Muscle layer of colon (tissue), 2 donors: ENCODE measurements at regions not wholly inside any gene's neighbourhood (a gene's known extent, or its start where the extent isn't known, plus 50 kb on each side); places are given as distances from the start of the nearest gene placed in this dataset.

Source experiments
- H3K27ac ChIP-seq: one replicate; pipeline ENCODE4 v1.7.0; 2013; ENCODE audit warnings: low read depth, mild to moderate bottlenecking, low read length, moderate library complexity
- H3K27me3 ChIP-seq, 2 donors: one replicate each; pipeline ENCODE4 v1.7.0; 2013; ENCODE audit warnings: low read length in 2 of 2, mild to moderate bottlenecking in 2 of 2; ENCODE audit not compliant: insufficient read depth in 2 of 2, control insufficient read depth in 1 of 2
- H3K36me3 ChIP-seq: one replicate; pipeline ENCODE4 v1.7.0; 2013; ENCODE audit warnings: mild to moderate bottlenecking, low read length; ENCODE audit not compliant: insufficient read depth
- H3K4me1 ChIP-seq: one replicate; pipeline ENCODE4 v1.7.0; 2013; ENCODE audit warnings: mild to moderate bottlenecking, low read length; ENCODE audit not compliant: insufficient read depth
- H3K4me3 ChIP-seq, 2 donors: one replicate each; pipeline ENCODE4 v1.7.0; 2013; ENCODE audit warnings: low read length in 2 of 2, low read depth in 1 of 2, mild to moderate bottlenecking in 1 of 2, moderate library complexity in 1 of 2
- H3K9ac ChIP-seq: one replicate; pipeline ENCODE4 v1.7.0; 2013; ENCODE audit warnings: low read length
- H3K9me3 ChIP-seq: one replicate; pipeline ENCODE4 v1.7.0; 2013; ENCODE audit warnings: mild to moderate bottlenecking, low read length
- donor health status: abdominal sarcoma.
- donor health status: Adenocarcinoma of cecum.

GRCh38 chr21:27290028-27290427 lies 323.1 kb upstream of the ADAMTS5 start:
- Histone ChIP-seq H3K27ac (no peak overlapping the region), H3K36me3 (no peaks in the 10 kb centered on the region), H3K9me3 (no peaks in the 10 kb centered on the region), H3K4me3 (no peak overlapping the region), H3K4me1 (no peaks in the 10 kb centered on the region), H3K27me3 (no peaks in the 10 kb centered on the region), H3K9ac (no peak overlapping the region)

- no peaks in the 10 kb centered on the region for H3K4me1 ChIP-seq
- H3K9ac ChIP-seq, result no peak overlapping the region
- no peaks in the 10 kb centered on the region for H3K27me3 ChIP-seq
- no peak overlapping the region for H3K4me3 ChIP-seq
- no peaks in the 10 kb centered on the region for H3K36me3 ChIP-seq
- H3K27ac ChIP-seq, result no peak overlapping the region
- H3K9me3 ChIP-seq, result no peaks in the 10 kb centered on the region
These were observed 319.9 kb upstream of the ADAMTS5 start for GRCh38 chr21:27286760-27287159.

- Histone ChIP-seq H3K4me3 (no peak overlapping the region), H3K9ac (no peak overlapping the region), H3K36me3 (no peaks in the 10 kb centered on the region), H3K9me3 (no peaks in the 10 kb centered on the region), H3K27me3 (no peaks in the 10 kb centered on the region), H3K4me1 (no peaks in the 10 kb centered on the region), H3K27ac (no peak overlapping the region)
These were observed 310.2 kb upstream of the ADAMTS5 start for GRCh38 chr21:27277110-27277509.

GRCh38 chr21:27275294-27275927 lies 308.5 kb upstream of the ADAMTS5 start:
- no peaks in the 10 kb centered on the region for H3K4me1 ChIP-seq
- H3K36me3 ChIP-seq, result no peaks in the 10 kb centered on the region
- no peak overlapping the region for H3K9ac ChIP-seq
- no peaks in the 10 kb centered on the region for H3K9me3 ChIP-seq
- no peak overlapping the region for H3K27ac ChIP-seq
- H3K4me3 ChIP-seq, result no peak overlapping the region
- H3K27me3 ChIP-seq, result no peaks in the 10 kb centered on the region

GRCh38 chr21:27269644-27270043 lies 302.8 kb upstream of the ADAMTS5 start:
- Histone ChIP-seq H3K4me1 (peaks cover 8% of the 10 kb centered on the region), H3K4me3 (no peak overlapping the region), H3K9ac (no peak overlapping the region), H3K27me3 (no peaks in the 10 kb centered on the region), H3K27ac (no peak overlapping the region), H3K36me3 (no peaks in the 10 kb centered on the region), H3K9me3 (no peaks in the 10 kb centered on the region)

GRCh38 chr21:27268290-27268689 lies 301.4 kb upstream of the ADAMTS5 start:
- no peak overlapping the region for H3K27ac ChIP-seq
- no peaks in the 10 kb centered on the region for H3K27me3 ChIP-seq
- no peak overlapping the region for H3K4me3 ChIP-seq
- peaks cover 8% of the 10 kb centered on the region for H3K4me1 ChIP-seq
- no peak overlapping the region for H3K9ac ChIP-seq
- no peaks in the 10 kb centered on the region for H3K9me3 ChIP-seq
- no peaks in the 10 kb centered on the region for H3K36me3 ChIP-seq

- Histone ChIP-seq H3K4me1 (peaks cover 8% of the 10 kb centered on the region), H3K36me3 (no peaks in the 10 kb centered on the region), H3K27ac (no peak overlapping the region), H3K4me3 (no peak overlapping the region), H3K27me3 (no peaks in the 10 kb centered on the region), H3K9ac (no peak overlapping the region), H3K9me3 (no peaks in the 10 kb centered on the region)
These were observed 299.1 kb upstream of the ADAMTS5 start for GRCh38 chr21:27265949-27266348.

- Histone ChIP-seq H3K9ac (no peak overlapping the region), H3K36me3 (no peaks in the 10 kb centered on the region), H3K27me3 (no peaks in the 10 kb centered on the region), H3K9me3 (no peaks in the 10 kb centered on the region), H3K4me1 (peaks cover 8% of the 10 kb centered on the region), H3K27ac (no peak overlapping the region), H3K4me3 (no peak overlapping the region)
These were observed 298.6 kb upstream of the ADAMTS5 start for GRCh38 chr21:27265492-27265891.

- Histone ChIP-seq H3K27ac (no peak overlapping the region), H3K36me3 (no peaks in the 10 kb centered on the region), H3K4me3 (no peak overlapping the region), H3K27me3 (no peaks in the 10 kb centered on the region), H3K9ac (no peak overlapping the region), H3K9me3 (no peaks in the 10 kb centered on the region), H3K4me1 (no peaks in the 10 kb centered on the region)
These were observed 294.8 kb upstream of the ADAMTS5 start for GRCh38 chr21:27261676-27262075.

- H3K27ac ChIP-seq, result no peak overlapping the region
- H3K36me3 ChIP-seq, result no peaks in the 10 kb centered on the region
- no peaks in the 10 kb centered on the region for H3K27me3 ChIP-seq
- no peak overlapping the region for H3K4me3 ChIP-seq
- no peaks in the 10 kb centered on the region for H3K4me1 ChIP-seq
- no peak overlapping the region for H3K9ac ChIP-seq
- no peaks in the 10 kb centered on the region for H3K9me3 ChIP-seq
These were observed 293.8 kb upstream of the ADAMTS5 start for GRCh38 chr21:27260728-27261127.

GRCh38 chr21:27258742-27259448 lies 292.0 kb upstream of the ADAMTS5 start:
- no peaks in the 10 kb centered on the region for H3K27me3 ChIP-seq
- no peaks in the 10 kb centered on the region for H3K36me3 ChIP-seq
- H3K4me3 ChIP-seq, result no peak overlapping the region
- no peaks in the 10 kb centered on the region for H3K9me3 ChIP-seq
- no peak overlapping the region for H3K9ac ChIP-seq
- no peaks in the 10 kb centered on the region for H3K4me1 ChIP-seq
- no peak overlapping the region for H3K27ac ChIP-seq
